ENCODE measurements at regions not wholly inside any gene's neighbourhood (a gene's known extent, or its start where the extent isn't known, plus 50 kb on each side); places are given as distances from the start of the nearest gene placed in this dataset.
A peak's percentile ranks its signal among the peaks of the same experiment; 100 is the strongest.
"Not testable (repeated sequence)": the region's sequence is repeated elsewhere in the genome, so short reads cannot be mapped to it uniquely, and the experiment has no call there.

GRCh38 chr19:29154163-29154562, 58.8 kb downstream of the UQCRFS1 start:
- no peak for DNase-seq (ENCODE audit: low read depth)

DNA sequence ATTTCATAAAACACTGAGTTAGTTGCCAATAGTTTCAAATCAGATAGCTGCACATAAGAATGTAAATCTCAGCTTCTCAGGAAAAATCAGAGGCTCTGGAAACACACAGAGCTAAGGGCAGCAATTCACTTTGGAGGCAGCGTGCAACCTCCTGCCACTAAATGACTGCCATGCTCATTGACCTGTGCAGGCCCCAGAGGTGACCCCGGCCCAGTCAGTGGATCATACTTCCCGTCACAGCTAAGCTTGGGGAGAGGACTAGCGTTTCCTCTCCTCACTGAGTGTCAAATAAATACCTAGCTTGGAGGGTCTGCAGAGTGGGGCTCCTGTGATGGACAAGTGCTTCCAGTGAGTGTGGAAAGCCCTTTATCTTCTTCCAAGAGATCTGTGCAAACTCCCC, 67.2 kb downstream of the UQCRFS1 start:
- no peak for DNase-seq (ENCODE audit: low read depth)

- DNase-seq (ENCODE audit: low read depth), result no peak
Observed at GRCh38 chr19:29143183-29143582, 69.8 kb downstream of the UQCRFS1 start.

- DNase-seq (ENCODE audit: low read depth), result no peak
Observed at GRCh38 chr19:29139227-29139626, 73.7 kb downstream of the UQCRFS1 start.

DNA sequence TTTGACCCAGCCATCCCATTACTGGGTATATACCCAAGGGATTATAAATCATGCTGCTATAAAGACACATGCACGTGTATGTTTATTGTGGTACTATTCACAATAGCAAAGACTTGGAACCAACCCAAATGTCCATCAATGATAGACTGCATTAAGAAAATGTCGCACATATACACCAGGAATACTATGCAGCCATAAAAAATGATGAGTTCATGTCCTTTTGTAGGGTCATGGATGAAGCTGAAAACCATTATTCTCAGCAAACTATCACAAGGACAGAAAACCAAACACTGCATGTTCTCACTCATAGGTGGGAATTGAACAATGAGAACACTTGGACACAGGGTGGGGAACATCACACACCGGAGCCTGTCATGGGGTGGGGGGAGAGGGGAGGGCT, 74.7 kb downstream of the UQCRFS1 start:
- not testable (repeated sequence) for DNase-seq (ENCODE audit: low read depth)

DNA sequence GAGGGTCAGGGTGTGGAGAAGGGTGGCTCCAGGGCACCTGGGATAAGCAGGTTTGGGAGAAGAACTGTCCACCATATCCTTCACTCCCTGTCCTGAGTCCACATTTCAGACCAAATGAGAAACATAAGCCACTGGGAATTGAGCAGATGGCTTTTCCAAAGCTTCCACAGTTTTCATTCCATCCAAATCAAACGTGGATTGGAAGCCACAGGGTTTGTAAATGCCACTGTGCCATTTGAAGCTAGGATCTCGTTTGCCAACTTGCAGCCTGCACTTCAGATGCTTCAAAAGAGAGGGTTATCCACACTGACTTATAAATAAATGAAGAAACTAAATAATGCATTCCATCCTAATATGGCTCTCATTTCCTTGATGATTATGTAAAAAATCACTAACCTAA, 81.5 kb downstream of the UQCRFS1 start:
- no peak for DNase-seq (ENCODE audit: low read depth)

- no peak for DNase-seq (ENCODE audit: low read depth)
Observed at GRCh38 chr19:29129148-29129547, 83.8 kb downstream of the UQCRFS1 start.

- no peak for DNase-seq (ENCODE audit: low read depth)
Observed at GRCh38 chr19:29128203-29128602, 84.7 kb downstream of the UQCRFS1 start.

DNA sequence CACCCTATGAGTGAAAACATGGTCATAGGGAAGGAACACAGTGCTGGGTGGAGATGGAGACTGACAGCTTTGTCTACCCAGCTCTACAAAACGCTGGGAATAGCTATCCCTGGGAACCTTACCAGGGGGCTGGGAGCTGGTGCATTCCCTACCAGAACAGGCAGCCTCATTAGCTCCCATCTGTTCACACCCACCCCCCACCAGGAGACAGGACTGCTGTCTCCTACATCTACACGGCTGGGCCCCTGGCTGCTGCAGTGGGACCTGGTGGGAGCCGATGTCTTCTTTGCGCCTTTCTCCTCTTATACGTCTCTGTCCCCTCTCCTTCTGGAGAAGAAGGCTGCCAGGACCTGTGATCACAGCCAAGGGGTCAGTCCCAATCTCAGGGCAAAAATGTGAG, 90.8 kb downstream of the UQCRFS1 start:
- DNase-seq (ENCODE audit: low read depth), result no peak

DNA sequence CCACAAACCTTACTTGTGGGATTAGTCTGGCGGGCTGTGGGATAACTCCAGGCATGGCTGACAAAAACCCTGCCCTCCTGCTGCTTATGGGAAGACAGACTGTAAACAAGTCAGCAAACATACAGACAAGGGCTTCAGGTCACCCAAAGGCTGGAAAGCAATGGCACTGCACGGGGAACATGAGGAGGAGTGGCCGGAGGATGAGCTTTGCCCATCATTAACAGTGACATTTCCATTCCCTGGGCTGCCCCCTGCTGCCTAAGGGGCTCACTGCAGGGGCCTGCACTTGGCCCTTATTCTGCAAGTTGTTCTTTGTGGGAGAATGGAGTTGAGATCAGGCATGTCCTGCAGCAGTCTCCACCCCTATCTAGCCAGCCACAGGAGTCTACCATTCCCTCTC, 91.3 kb downstream of the UQCRFS1 start:
- no peak for DNase-seq (ENCODE audit: low read depth)

DNA sequence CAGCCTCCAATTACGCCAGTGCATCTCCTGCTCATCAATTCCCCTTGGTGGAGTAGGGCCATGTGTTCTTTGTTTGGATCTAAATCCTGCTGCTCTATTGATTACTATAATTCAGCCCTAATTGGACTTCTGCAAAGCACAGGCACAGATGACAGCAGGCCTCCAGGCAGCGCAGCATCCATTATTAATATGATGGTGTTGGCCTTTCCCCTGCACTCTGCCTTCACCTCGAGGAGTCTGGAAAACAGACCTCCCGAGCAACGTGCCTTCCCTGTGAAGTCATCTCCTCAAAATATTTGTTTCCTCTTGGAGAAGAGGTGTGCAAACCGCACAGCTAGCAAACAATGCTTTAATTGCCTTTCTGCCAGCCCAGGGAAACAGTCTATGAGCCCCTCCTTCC, 92.5 kb downstream of the UQCRFS1 start:
- no peak for DNase-seq (ENCODE audit: low read depth)

DNA sequence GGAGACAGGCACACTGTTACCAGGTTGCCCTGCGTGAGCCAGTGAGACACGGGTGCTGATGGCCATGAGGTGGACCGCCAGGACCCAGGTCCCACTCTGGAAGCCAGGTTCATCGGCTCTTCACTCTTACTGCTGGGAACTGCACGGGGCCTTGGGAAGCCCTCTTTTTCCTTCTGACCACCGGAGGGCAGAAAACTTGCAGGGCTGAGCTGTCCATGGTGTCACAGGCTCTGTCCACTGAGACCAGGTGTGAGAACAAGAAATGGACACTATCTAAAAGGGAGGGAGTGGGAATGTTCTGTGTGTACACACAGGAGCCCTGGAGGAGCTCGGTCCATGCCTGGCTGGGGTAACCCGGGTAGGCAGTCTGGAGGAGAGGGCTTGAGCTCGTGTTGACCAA, 93.4 kb downstream of the UQCRFS1 start:
- no peak for DNase-seq (ENCODE audit: low read depth)

GRCh38 chr19:29118389-29118788, 94.6 kb downstream of the UQCRFS1 start:
- DNase-seq (ENCODE audit: low read depth), result no peak

- DNase-seq (ENCODE audit: low read depth), result no peak
Observed at GRCh38 chr19:29117926-29118325, 95.0 kb downstream of the UQCRFS1 start.

- DNase-seq (ENCODE audit: low read depth), result no peak
Observed at GRCh38 chr19:29115181-29115580, 97.8 kb downstream of the UQCRFS1 start.

DNA sequence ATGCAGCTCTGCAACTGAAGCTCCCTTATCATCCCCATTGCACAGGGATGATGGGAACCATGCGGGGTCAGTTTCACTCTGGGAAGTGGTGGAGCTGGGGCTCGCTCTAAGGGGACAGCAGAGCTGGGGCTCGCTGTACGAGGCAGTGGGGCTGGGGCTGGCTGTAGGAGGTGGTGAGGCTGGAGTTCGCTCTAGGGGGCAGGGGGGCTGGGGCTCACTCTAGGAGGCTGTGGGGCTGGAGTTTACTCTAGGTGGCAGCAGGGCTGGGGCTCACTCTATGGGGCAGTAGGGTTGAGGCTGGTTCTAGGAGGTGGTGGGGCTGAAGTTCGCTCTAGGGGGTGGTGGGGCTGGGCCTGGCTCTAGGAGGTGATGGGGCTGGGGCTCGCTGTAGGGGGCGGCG, 99.1 kb downstream of the UQCRFS1 start:
- no peak for DNase-seq (ENCODE audit: low read depth)

DNA sequence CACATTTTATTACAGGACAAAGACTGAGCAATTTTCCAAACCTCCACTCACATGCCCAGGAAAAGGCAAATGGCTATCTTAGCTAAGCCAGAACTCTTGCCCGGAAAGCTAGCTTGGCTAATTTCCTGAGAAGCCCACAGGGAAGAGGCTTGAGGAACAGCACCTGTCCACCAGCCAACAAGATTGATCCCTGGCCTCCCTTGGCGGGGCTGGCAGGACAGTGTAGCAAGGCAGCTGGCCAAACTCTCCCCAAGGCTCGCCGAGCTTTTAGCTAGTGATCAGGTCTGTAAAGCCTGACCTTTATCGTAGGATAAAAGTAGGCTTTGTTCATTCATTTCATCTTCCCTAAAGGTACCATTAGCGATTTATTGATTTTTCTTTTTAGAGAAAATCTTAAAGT, 101.4 kb downstream of the UQCRFS1 start:
- DNase-seq (ENCODE audit: low read depth), result no peak

DNA sequence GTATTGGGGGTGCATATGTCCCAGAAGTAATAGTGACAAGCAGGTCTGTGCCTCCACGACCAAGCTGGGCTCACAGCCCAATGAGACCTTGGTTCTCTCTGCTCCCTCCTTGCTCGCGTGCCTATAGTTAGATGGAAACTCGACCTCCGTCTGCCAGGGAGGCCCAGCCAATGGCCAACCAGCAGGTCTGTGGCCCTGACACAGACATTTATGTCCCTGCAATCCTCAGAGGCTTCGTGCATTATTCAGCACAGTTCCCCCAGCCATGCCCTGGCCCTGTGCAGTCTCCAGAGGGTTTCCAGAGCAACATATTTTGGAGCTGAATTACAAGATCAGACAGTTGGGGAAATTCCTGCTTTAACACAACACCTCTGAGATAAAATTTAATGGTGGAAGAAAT, 105.1 kb downstream of the UQCRFS1 start:
- no peak for DNase-seq (ENCODE audit: low read depth)

GRCh38 chr19:29106346-29106885, 106.5 kb downstream of the UQCRFS1 start:
- no peak for DNase-seq (ENCODE audit: low read depth)

GRCh38 chr19:29105629-29106292, 107.2 kb downstream of the UQCRFS1 start:
- no peak for DNase-seq (ENCODE audit: low read depth)

DNA sequence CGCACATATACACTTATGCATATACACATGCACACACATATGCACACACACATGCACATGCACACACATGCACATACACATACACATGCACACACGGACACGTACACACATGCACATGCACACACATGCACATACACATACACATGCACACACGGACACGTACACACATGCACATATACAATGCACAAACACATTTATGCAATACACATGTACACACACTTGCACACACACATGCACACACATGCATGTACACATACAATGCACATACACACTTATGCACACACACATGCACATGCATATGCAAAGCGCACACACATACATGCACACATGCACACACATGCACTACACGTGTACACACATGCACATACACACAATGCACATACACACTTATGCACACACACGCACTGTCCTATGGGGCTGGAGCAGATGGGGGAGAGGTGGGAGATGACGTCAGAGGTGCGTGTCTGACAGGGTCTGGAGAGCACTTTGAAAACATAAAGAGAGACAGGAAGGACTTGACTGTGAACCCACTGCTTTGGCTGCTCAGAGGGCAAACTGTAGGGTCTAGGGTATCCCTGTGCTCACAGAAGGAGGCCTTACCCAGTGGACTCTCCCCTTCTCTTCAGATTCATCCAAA, 108.2 kb downstream of the UQCRFS1 start:
- DNase-seq (ENCODE audit: low read depth), result no peak

GRCh38 chr19:29098863-29099481, 114.0 kb downstream of the UQCRFS1 start:
- peak; percentile 77 for DNase-seq (ENCODE audit: low read depth)

DNA sequence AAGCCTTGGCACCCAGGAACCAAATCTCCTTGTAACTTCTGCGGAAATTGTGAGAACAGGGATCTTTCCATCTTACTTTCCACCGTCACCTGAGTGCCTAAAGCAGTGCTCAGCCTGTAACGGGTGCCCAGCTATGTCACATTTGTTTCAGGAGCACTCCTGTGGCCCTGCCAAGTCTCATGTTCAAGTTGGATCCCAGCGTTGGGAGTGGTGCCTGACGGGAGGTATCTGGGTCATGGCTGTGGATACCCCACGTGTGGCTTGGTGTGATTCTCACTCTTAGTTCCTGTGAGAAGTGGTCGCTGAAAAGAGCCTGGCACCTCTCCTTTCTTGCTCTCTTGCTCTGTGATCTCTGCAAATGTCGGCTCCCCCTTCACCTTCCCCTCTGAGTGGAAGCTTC, 114.9 kb downstream of the UQCRFS1 start:
- no peak for DNase-seq (ENCODE audit: low read depth)
